NT2/D1 (cell line): ENCODE measurements at regions not wholly inside any gene's neighbourhood (a gene's known extent, or its start where the extent isn't known, plus 50 kb on each side); places are given as distances from the start of the nearest gene placed in this dataset.

Experiments
- SUZ12 ChIP-seq: IDR thresholded peaks from 2 replicates; pipeline ENCODE4 v1.6.1; 2011; ENCODE audit not compliant: insufficient read length, insufficient read depth; ENCODE audit errors: extremely low read depth
- YY1 ChIP-seq: IDR thresholded peaks from 2 replicates; pipeline ENCODE4 v1.6.1; 2011; ENCODE audit not compliant: insufficient read length, insufficient read depth
- ZNF274 ChIP-seq: IDR thresholded peaks from 2 replicates; pipeline ENCODE4 v1.6.1; 2011; ENCODE audit warnings: mild to moderate bottlenecking, low read depth, low read length

GRCh38 chr4:159655547-159655946 lies 552.7 kb downstream of the RAPGEF2 start:
- TF ChIP-seq ZNF274 (no peak), YY1 (no peak), SUZ12 (no peak)
